GM21528 (cell line): ENCODE measurements at regions not wholly inside any gene's neighbourhood (a gene's known extent, or its start where the extent isn't known, plus 50 kb on each side); places are given as distances from the start of the nearest gene placed in this dataset.

ENCODE experiments used
- ATAC-seq: cut with Tn5 transposase; IDR thresholded peaks from one replicate; pipeline ENCODE4 v1.9.1; 2021; ENCODE audit warnings: mild to moderate bottlenecking, moderate library complexity; ENCODE audit not compliant: unreplicated experiment, low FRiP score

- no peak for ATAC-seq
These were observed 245.3 kb upstream of the MAN1A1 start for GRCh38 chr6:119594907-119595306.

- ATAC-seq, result no peak
These were observed 241.7 kb upstream of the MAN1A1 start for GRCh38 chr6:119591235-119591634.

GRCh38 chr6:119590066-119590465 is 240.5 kb upstream of the MAN1A1 start:
- ATAC-seq, result no peak

GRCh38 chr6:119587537-119587936 is 238.0 kb upstream of the MAN1A1 start:
- no peak for ATAC-seq

- ATAC-seq, result peak; percentile 94
These were observed 236.8 kb upstream of the MAN1A1 start for GRCh38 chr6:119586250-119586882.

GRCh38 chr6:119584088-119584487 is 234.5 kb upstream of the MAN1A1 start:
- ATAC-seq, result no peak

GRCh38 chr6:119581220-119581619 is 231.7 kb upstream of the MAN1A1 start:
- ATAC-seq, result no peak

GRCh38 chr6:119575721-119576120 is 226.2 kb upstream of the MAN1A1 start:
- ATAC-seq, result no peak

- ATAC-seq, result no peak
These were observed 219.0 kb upstream of the MAN1A1 start for GRCh38 chr6:119568580-119568979.

GRCh38 chr6:119566546-119567260 is 217.1 kb upstream of the MAN1A1 start:
- no peak for ATAC-seq

- no peak for ATAC-seq
These were observed 216.3 kb upstream of the MAN1A1 start for GRCh38 chr6:119565893-119566292.

GRCh38 chr6:119562168-119562567 is 212.6 kb upstream of the MAN1A1 start:
- ATAC-seq, result no peak

- ATAC-seq, result no peak
These were observed 210.0 kb upstream of the MAN1A1 start for GRCh38 chr6:119559586-119559985.

- no peak for ATAC-seq
These were observed 207.7 kb upstream of the MAN1A1 start for GRCh38 chr6:119557239-119557638.

GRCh38 chr6:119552021-119552420 is 202.5 kb upstream of the MAN1A1 start:
- ATAC-seq, result no peak

GRCh38 chr6:119547024-119547423 is 197.5 kb upstream of the MAN1A1 start:
- no peak for ATAC-seq

- no peak for ATAC-seq
These were observed 195.7 kb upstream of the MAN1A1 start for GRCh38 chr6:119545245-119545644.

- ATAC-seq, result no peak
These were observed 195.0 kb upstream of the MAN1A1 start for GRCh38 chr6:119544325-119545175.

GRCh38 chr6:119543332-119543731 is 193.8 kb upstream of the MAN1A1 start:
- ATAC-seq, result no peak

GRCh38 chr6:119542037-119542436 is 192.5 kb upstream of the MAN1A1 start:
- ATAC-seq, result no peak

GRCh38 chr6:119541132-119541905 is 191.8 kb upstream of the MAN1A1 start:
- ATAC-seq, result no peak
